GM19351 (cell line): ENCODE measurements at regions not wholly inside any gene's neighbourhood (a gene's known extent, or its start where the extent isn't known, plus 50 kb on each side); places are given as distances from the start of the nearest gene placed in this dataset.
"Not testable (repeated sequence)": the region's sequence is repeated elsewhere in the genome, so short reads cannot be mapped to it uniquely, and the experiment has no call there.

ENCODE experiments used
- ATAC-seq: cut with Tn5 transposase; IDR thresholded peaks from one replicate; pipeline ENCODE4 v1.9.1; 2021; ENCODE audit warnings: mild to moderate bottlenecking, moderate library complexity; ENCODE audit not compliant: unreplicated experiment

GRCh38 chr6:25112322-25112773 lies 166.8 kb upstream of the CARMIL1 start:
- no peak for ATAC-seq

GRCh38 chr6:25113436-25113835 lies 165.7 kb upstream of the CARMIL1 start:
- ATAC-seq = no peak

GRCh38 chr6:25118038-25118437 lies 161.1 kb upstream of the CARMIL1 start:
- ATAC-seq = no peak

GRCh38 chr6:25121186-25121585 lies 158.0 kb upstream of the CARMIL1 start:
- ATAC-seq = no peak

- ATAC-seq = no peak
Measured at GRCh38 chr6:25122001-25122400, 157.2 kb upstream of the CARMIL1 start.

- ATAC-seq = no peak
Measured at GRCh38 chr6:25122622-25123237, 156.4 kb upstream of the CARMIL1 start.

GRCh38 chr6:25124216-25124715 lies 154.9 kb upstream of the CARMIL1 start:
- ATAC-seq = no peak

GRCh38 chr6:25125736-25126135 lies 153.4 kb upstream of the CARMIL1 start:
- ATAC-seq = no peak

- ATAC-seq = no peak
Measured at GRCh38 chr6:25127076-25127837, 151.9 kb upstream of the CARMIL1 start.

- no peak for ATAC-seq
Measured at GRCh38 chr6:25130518-25130917, 148.7 kb upstream of the CARMIL1 start.

- ATAC-seq = no peak
Measured at GRCh38 chr6:25132934-25133333, 146.2 kb upstream of the CARMIL1 start.

- ATAC-seq = no peak
Measured at GRCh38 chr6:25133568-25133967, 145.6 kb upstream of the CARMIL1 start.

GRCh38 chr6:25136854-25137253 lies 142.3 kb upstream of the CARMIL1 start:
- ATAC-seq = no peak

GRCh38 chr6:25137480-25137879 lies 141.7 kb upstream of the CARMIL1 start:
- ATAC-seq = no peak

- ATAC-seq = no peak
Measured at GRCh38 chr6:25137916-25138232, 141.3 kb upstream of the CARMIL1 start.

GRCh38 chr6:25138233-25138933 lies 140.8 kb upstream of the CARMIL1 start:
- peak; percentile 89 for ATAC-seq

GRCh38 chr6:25138934-25139415 lies 140.2 kb upstream of the CARMIL1 start:
- peak; percentile 1 for ATAC-seq

- not testable (repeated sequence) for ATAC-seq
Measured at GRCh38 chr6:25139608-25140007, 139.6 kb upstream of the CARMIL1 start.

GRCh38 chr6:25142506-25142905 lies 136.7 kb upstream of the CARMIL1 start:
- ATAC-seq = no peak

- ATAC-seq = no peak
Measured at GRCh38 chr6:25144919-25145318, 134.3 kb upstream of the CARMIL1 start.

GRCh38 chr6:25147223-25147622 lies 132.0 kb upstream of the CARMIL1 start:
- ATAC-seq = peak; percentile 98

- no peak for ATAC-seq
Measured at GRCh38 chr6:25150031-25150430, 129.1 kb upstream of the CARMIL1 start.
